ENCODE measurements at regions not wholly inside any gene's neighbourhood (a gene's known extent, or its start where the extent isn't known, plus 50 kb on each side); places are given as distances from the start of the nearest gene placed in this dataset.
"Not testable (repeated sequence)": the region's sequence is repeated elsewhere in the genome, so short reads cannot be mapped to it uniquely, and the experiment has no call there.

GRCh38 chrX:128436397-128437103 is 384.3 kb upstream of the ACTRT1 start:
- Histone ChIP-seq H3K36me3 (no peaks in the 10 kb centered on the region), H3K4me1 (no peaks in the 10 kb centered on the region), H3K9me3 (no peaks in the 10 kb centered on the region), H3K27me3 (no peaks in the 10 kb centered on the region), H3K4me3 (no peak overlapping the region), H3K27ac (no peak overlapping the region), H3K9ac (ENCODE audit: low read depth in 2 of 2, low read length in 2 of 2) (no peak overlapping the region)
- intact Hi-C loops (cut with DNase I): no loop called here
- no peak for TF ChIP-seq CTCF (IDR thresholded peaks at IDR 0.05)
- DNase-seq: no peak

GRCh38 chrX:128425546-128425945 is 373.3 kb upstream of the ACTRT1 start:
- no peaks in the 10 kb centered on the region for H3K36me3 ChIP-seq
- TF ChIP-seq CTCF (IDR thresholded peaks at IDR 0.05): no peak
- intact Hi-C loops (cut with DNase I): no loop called here

GRCh38 chrX:128408842-128409241 is 356.6 kb upstream of the ACTRT1 start:
- intact Hi-C loops (cut with DNase I): no loop called here
- Histone ChIP-seq H3K9ac (ENCODE audit: low read depth in 2 of 2, low read length in 2 of 2) (no peak overlapping the region), H3K4me3 (no peak overlapping the region), H3K27me3 (no peaks in the 10 kb centered on the region), H3K27ac (no peak overlapping the region), H3K4me1 (no peaks in the 10 kb centered on the region), H3K9me3 (no peaks in the 10 kb centered on the region), H3K36me3 (no peaks in the 10 kb centered on the region)
- TF ChIP-seq CTCF (IDR thresholded peaks at IDR 0.05): no peak
- no peak for DNase-seq

More at GRCh38 chrX:128425546-128425945, 373.3 kb upstream of the ACTRT1 start:
- Histone ChIP-seq H3K27ac (no peak overlapping the region), H3K4me3 (no peak overlapping the region), H3K9me3 (no peaks in the 10 kb centered on the region), H3K9ac (ENCODE audit: low read depth in 2 of 2, low read length in 2 of 2) (no peak overlapping the region), H3K27me3 (no peaks in the 10 kb centered on the region), H3K4me1 (no peaks in the 10 kb centered on the region)
- DNase-seq: no peak

GRCh38 chrX:128396601-128397000 is 344.4 kb upstream of the ACTRT1 start:
- H3K36me3 ChIP-seq: no peaks in the 10 kb centered on the region
- H3K4me3 ChIP-seq: no peak overlapping the region
- no peaks in the 10 kb centered on the region for H3K4me1 ChIP-seq
- H3K9me3 ChIP-seq: no peaks in the 10 kb centered on the region
- intact Hi-C loops (cut with DNase I): no loop called here
- no peak overlapping the region for H3K9ac ChIP-seq (ENCODE audit: low read depth in 2 of 2, low read length in 2 of 2)
- H3K27ac ChIP-seq: no peak overlapping the region
- TF ChIP-seq CTCF (IDR thresholded peaks at IDR 0.05): no peak
- H3K27me3 ChIP-seq: no peaks in the 10 kb centered on the region
- DNase-seq: no peak

- H3K27me3 ChIP-seq; H3K4me3 ChIP-seq; H3K27ac ChIP-seq; H3K9me3 ChIP-seq; H3K36me3 ChIP-seq; intact Hi-C loops (cut with DNase I); DNase-seq; H3K9ac ChIP-seq (ENCODE audit: low read depth in 2 of 2, low read length in 2 of 2); H3K4me1 ChIP-seq: not testable (repeated sequence)
These were observed 331.6 kb upstream of the ACTRT1 start for GRCh38 chrX:128383846-128384245.

GRCh38 chrX:128365492-128365891 is 313.3 kb upstream of the ACTRT1 start:
- no peak for TF ChIP-seq CTCF (IDR thresholded peaks at IDR 0.05)
- Histone ChIP-seq H3K9me3 (no peaks in the 10 kb centered on the region), H3K27ac (no peak overlapping the region), H3K36me3 (no peaks in the 10 kb centered on the region), H3K27me3 (no peaks in the 10 kb centered on the region), H3K4me1 (no peaks in the 10 kb centered on the region), H3K9ac (ENCODE audit: low read depth in 2 of 2, low read length in 2 of 2) (no peak overlapping the region), H3K4me3 (no peak overlapping the region)
- DNase-seq: no peak
- intact Hi-C loops (cut with DNase I): no loop called here

Data from colonic mucosa (tissue), 4 donors.